NCI-H128 (cell line): ENCODE measurements at regions not wholly inside any gene's neighbourhood (a gene's known extent, or its start where the extent isn't known, plus 50 kb on each side); places are given as distances from the start of the nearest gene placed in this dataset.

Source experiments
- DNase-seq: peaks from one replicate; lab custom pipeline; 2025; ENCODE audit not compliant: unreplicated experiment; lab: John Stamatoyannopoulos, UW

DNA sequence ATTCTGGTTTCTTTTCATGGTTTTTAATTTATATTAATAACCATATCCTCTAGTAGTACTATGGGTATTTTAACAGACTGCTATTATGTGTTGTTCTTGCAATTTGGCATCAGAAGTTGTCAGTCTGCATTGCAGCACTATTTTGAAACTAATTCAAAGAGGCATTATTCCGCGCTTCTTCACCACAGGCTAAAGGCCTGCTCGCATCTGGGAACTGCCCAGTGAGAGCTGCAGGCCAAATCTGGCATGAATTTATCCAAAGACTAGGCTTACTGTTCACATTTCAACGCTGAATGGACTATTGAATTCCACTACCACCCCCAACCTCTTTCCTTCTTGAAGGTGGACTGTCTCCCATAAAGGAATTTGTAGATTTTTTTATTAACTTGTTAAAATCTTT is 310.4 kb upstream of the NR2F2 start:
- DNase-seq = no peak

DNA sequence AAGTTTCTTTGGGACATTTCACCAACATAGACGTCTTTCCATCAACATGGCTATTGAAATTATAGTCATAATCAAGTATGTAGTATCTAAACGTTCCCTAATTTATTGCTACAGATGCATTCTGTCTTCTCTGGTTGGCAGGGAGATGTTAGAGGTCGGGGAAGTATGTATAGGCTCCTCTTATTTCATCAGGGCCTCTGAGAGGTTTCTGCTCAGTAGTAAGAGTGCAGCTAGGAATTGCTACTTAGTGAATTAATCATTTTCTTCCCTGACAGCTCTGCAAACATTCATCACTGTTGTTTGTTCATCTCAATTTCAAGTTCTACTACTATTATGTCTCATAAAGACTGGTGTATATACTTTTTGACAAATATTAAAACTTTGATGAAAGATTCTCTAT is 309.7 kb upstream of the NR2F2 start:
- no peak for DNase-seq

DNA sequence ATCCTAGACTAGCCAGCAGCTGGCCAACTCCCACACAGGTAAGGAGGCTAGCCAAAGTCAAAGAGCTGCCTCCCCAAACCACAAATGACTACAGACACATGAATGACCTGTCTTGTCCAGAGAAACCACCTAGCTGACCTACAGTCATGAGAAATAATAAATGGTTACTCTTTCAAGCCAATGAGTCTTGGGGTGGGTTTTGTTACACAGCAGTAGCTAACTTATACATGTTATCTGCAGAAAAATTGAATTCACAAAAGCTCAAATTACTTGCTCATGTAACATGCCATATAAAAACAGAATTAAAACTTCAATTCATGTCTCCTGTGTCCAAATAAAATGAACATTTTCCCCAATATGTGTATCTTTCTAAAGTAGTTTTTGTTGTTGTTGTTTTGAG is 307.4 kb upstream of the NR2F2 start:
- DNase-seq = no peak

DNA sequence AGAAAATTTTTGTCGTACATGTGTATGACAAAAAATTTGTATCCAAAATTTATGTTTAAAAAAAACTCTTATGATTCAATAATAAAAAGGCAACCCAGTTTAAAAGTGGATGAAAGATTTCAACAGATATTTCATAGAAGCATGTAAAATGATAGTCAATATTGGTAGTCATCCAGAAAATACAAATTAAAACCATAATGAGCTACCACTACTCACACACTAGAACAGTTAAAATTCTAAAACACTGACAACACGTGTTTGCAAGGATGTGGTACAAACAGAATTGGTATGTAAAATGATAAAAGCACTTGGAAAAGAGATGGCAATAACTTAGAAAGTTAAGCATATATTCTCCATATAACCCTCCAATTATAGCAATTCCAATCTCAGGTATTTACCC is 303.0 kb upstream of the NR2F2 start:
- DNase-seq = no peak

DNA sequence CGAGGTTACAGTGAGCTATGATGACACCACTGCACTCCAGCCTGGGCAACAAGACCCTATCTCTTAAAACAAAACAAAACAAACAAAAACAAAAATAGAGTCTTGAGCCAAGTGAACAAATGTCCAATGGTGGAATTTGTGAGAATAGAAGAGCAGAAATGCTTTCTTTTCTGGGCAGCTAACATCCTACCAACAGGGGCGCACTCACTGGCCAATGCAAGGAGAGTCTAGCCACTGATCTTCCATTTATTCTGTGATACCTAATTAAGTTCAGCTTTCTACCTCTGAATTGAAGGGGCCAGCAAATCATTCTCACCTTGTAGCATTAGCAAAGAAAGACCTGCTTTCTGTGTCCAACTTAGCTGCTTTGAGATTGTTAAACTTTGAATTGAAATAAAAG is 301.9 kb upstream of the NR2F2 start:
- no peak for DNase-seq

DNA sequence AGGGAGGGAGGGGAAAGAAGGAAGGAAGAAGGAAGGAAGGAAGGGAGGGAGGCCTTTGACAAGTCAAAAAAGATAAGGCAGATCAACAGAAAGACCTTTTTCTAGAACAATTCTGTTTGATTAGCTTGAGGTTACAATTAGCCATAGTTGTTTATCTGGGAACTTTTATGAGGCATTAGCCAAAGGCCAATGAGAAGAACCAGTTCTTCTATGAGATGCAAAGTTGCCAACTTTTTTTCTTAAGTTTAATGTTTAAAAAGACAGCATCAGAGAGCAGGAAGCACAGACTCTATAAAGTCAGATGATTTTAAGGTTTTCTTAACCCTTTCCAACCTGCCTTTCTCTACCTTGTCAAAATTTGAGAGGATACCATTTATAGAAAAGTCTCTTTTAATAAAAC is 301.3 kb upstream of the NR2F2 start:
- no peak for DNase-seq

DNA sequence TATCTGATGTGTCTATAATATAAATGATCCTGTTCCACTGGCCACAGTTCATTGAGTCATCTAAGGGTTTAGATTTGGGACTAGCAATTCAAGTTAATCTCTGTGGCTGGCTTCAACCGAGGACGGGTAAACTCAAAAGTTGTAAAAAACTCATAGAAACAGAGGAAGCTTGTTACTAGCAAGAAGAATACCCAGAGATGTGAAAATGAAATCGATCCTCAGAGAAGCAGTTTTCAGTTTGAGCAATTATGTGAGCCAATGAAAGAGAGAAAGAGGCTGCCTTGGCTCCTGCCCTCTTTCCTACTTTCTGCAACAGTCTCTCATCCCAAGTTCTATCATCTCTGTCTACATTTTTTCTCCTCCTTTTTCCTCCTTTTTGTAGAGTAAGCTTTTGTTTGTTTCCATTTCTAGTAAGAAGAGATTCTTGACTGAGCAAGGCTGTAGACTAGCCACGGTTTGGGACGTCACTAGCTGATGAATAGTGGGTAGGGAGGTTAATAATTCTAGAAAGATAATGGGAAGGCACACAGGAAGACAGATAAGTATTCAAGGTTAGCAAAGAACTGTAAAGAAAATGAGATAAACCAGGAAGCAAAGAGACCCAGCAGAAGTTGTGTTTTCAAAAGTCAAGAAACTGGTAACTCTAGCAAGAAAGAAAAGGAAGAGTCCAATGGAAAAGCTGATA is 298.9 kb upstream of the NR2F2 start:
- no peak for DNase-seq

DNA sequence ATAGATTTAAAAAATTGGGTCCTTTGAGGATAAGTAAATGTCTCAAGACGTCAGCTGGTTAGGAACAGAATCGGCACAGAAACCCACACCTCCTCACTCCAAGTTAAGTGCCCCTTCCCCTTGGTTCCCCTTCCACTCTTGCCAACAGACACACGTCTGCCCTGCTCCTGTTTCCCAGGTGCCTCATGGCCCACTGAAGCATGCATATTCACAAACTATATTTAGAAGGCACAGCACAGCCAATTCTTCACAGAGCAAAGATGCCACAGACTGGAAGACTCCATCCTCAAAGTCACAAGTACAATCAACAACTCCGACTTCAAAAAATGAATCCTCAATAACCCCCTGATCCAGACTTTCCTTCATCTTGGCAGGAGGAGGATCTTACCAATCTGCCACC is 295.4 kb upstream of the NR2F2 start:
- DNase-seq = no peak

DNA sequence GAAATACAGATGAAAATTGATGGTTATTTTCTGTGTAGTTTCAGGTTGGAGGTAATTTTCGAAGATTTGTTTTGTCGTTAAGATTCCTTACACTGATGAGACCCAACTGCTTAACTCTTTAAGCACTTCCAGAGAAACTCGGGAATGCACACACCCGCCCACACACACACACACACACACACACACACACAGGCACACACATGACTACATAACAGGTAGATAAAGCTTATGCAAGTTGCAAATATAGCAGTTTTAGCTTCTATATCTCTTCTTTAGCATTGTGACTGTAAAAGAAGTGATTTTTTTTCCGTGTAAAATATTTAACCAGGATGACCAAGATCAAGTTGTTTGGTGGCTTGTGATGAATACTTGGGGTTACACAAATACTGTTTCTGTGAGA is 294.9 kb upstream of the NR2F2 start:
- DNase-seq = no peak

DNA sequence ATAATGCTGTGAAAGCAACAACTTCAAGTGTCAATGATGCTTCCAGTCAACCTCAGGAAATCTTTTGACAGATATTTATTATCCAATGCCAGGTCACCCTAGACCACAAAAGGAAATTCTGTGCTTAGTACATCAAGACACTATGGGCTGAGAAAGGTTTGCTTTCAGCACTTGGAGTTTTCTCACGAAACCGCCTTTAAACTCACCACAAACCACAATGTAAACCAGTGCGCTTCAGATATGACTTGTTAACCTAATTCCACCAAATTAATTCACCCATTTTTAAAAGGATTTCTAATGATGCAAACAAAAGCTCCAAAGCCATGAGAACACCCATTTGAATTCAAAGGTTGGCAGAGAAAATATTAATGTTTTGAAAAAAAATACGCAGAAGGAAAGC is 292.9 kb upstream of the NR2F2 start:
- no peak for DNase-seq

DNA sequence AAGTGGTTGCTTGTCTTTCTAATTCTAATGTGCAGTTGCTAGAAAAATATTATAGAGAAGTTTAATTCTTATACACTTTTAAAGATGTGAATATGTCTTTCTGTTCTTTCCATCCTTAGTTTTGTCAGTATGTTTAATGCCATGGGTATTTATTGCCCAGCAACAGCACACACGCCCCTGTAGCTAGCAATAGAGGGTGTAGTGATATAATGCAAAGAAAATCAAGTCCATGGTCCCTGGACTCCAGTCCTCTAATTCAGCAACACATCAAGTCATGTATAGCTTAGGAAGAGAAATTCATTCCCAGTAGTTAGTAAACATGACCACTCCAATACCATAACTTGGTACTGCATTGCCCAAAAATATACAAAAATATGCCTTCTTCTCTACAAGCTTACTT is 292.4 kb upstream of the NR2F2 start:
- no peak for DNase-seq

DNA sequence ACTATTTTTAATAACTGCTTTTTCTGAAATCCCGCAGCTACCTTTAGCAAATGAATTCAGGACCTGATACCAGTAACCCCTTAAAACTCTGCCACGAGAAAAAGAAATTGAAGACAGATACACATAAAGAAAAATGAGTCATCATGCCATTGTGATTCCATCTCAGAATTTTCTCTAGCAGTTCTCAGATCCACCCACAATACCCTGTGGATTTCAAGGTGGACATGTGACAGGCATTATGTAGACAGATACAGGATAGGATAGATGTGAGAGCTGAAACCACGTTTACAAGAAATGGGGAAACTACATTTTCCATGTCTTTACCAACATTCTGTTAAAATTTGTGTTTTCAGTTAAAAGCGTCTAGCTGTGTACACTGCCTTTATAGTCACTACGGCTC is 291.9 kb upstream of the NR2F2 start:
- DNase-seq = no peak

DNA sequence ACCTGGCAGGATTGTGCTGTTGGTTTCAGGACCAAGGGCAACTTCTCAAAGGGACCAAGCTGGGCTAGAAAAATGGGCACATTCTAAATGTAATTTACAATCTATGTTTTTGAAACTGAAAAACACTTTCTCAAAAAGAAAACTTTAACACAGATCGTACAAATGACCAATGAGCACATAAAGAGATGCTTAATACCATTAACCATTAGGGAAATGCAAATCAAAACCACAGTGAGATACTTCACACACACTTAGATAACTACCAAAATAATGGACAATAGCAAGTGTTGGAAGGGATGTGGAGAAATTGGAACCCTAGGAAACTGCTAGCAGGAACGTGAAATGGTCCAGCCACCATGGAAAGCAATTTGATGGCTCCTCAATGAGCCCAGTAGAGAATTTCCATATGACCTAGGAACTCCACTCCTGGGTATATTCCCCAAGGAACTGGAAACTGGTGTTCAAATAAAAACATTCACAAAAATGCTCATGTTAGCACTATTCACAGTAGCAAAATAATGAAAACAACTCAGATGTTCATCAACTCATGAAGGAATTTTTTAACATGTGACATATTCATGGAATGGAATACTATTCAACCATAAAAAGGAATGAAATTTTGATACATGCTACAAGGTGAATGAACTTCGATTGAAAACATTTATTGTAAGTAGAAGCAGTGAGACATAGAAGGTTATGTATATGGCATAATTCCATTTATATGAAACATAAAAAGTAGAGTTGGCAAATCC is 288.3 kb upstream of the NR2F2 start:
- no peak for DNase-seq

DNA sequence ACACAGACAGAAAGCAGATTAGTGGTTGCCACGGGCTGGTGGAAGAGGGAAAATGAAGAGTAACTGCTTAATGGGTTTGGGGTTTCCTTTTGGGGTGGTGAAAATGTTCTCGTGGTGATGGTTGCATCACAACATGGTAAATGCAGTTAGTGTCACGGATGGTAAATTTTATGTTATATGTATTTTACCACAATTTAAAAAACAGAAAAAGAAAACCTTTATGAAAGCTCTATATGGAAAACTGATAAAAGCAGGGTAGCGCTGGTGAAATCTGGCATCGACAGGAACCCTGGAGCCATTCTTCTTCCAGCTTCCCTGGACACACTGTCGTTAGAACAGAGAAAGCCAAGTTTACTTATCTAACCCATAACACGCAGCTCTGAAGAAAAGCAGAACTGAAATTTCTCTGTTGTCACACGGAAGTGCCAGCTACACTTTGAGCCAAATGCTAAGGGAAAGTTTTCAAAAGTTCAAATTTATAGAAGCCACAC is 287.7 kb upstream of the NR2F2 start:
- no peak for DNase-seq

DNA sequence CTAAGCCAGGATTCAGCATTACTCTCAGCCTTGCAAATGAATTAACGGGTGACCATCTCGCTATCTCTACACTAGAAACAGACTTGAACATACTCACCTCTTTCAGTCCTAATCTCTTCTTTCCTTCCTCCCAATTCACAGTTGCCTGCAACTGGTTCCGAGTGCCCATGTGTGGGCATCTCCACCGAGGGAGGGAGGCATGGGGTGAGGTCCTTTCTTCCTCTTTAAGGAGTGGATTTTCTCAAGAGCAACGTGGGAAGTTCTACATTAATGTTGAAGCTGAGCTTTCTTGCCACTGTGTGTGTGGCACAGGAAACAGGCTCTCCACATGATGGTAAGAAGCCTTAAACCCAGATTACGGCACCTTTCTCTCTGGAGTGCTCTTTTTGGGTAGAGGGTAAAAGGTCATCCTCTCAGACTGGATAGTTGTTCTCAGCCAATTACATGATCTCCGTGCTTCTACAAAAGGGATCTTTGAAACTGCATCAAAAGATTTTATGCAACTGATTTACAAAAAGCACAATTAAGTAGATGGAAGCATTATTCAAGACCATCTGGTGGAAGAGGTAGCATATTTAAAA is 286.8 kb upstream of the NR2F2 start:
- no peak for DNase-seq

DNA sequence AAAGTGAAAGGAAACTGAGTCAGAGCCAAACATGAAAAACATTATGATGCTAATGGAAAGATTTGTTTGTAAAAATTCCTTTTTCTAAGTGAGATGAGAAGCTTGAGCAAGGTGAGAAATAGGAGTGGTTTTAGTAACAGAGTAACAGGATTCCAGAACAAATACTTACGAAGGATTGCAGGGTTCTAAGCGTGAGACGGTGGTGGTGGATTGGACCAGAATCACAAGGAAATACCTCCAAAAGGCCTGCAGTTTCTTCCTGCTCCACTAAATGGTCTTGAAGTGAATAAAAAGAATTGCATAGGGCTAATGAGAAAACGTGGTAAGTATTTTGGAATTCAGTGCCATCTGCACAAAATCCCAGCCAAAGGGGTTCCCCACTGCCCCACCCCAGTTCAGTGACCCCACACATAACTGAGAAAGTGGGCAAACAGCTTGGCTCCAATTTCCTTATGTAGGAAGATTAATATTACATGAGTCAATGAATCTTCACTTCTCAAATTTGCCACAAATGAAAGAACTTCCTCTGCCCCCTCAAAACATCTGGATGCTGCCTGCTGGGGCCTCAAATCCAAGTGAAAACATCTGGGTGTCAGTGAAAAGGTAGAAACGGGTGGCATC is 283.8 kb upstream of the NR2F2 start:
- DNase-seq = no peak

DNA sequence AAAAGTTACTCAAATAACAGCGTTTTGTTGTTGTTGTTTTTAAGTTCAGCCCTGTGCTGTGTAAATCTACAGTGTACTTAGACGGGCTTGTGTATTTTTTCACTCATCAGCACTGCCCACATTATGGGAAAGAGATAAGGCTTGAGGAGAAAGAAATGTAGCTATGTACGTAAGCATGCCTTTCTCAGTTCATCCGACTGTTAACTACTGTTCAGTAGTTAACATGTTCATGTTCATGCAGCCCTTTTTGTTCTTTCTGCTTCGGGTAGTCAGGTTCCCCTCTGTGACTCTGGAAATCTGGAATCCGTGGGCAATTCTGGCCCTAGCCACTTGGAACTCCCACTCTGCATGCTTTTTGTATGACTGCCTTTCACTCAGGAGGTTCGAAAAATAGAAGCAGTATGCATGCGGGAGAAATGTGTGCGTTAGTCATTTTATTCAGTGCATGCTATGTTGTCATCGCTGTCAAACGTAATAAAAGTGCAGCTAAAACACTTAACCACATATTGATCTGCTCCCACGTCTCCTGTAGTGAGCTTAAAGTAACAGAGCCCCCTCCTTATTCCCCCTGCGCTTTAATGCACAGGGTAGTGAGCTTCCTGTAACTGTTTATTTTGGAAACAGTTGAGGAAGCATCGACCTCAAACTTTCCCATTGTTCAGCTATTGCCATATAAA is 283.1 kb upstream of the NR2F2 start:
- no peak for DNase-seq

DNA sequence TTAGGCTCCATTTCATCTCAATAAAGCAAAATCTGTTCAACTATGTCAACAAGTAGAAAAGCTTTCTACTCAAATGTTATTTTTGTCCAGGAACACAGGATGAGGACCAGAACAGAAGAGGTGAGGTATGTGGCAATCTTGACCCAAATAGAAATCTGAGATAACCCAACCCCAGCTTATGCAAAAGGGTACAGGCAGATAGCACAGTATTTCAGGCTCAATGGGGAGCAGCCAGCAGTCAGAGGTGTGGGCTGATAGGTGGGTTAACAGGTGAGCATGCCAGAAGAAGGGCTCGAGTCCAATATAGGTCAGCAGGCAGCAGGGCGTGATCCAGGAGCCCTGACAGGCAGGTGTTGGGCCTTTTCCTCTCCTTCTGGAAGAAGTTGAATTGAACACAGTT is 281.2 kb upstream of the NR2F2 start:
- no peak for DNase-seq

DNA sequence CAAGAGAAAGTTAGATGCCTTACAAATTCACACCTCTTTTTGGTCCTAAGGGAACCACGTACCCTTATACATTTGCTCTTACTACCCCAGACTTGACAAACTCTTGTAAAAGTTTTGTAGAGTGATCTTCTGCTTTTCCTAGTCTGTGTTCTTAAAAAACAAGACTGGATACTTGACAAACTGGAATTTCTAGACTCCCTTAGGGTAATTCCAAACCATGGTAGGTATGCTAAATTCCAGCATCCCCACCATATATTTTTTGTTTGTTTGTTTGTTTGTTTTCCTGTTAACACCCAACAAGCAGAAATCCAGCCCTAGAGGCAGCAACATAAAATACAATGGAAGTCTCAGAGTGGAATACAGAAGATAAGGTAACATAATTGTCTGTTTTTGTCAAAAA is 280.7 kb upstream of the NR2F2 start:
- no peak for DNase-seq

DNA sequence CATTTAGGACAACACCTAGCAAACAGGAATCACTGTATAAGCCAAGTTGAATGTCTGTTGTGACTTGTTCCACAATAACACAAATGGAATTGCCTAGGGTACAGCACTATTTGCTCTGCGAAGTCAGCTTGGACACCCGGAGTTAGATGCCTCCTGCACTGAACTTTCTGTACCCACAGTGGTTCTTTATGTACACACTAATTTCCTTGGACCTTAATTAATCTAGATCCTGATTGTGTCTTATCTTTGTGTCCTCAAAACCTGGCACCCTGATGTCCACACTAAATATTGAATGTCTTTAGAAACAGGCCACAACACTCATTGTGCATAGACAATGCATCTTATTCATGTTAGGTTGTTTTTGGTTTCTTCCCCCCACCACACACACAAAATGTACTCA is 278.9 kb upstream of the NR2F2 start:
- no peak for DNase-seq

DNA sequence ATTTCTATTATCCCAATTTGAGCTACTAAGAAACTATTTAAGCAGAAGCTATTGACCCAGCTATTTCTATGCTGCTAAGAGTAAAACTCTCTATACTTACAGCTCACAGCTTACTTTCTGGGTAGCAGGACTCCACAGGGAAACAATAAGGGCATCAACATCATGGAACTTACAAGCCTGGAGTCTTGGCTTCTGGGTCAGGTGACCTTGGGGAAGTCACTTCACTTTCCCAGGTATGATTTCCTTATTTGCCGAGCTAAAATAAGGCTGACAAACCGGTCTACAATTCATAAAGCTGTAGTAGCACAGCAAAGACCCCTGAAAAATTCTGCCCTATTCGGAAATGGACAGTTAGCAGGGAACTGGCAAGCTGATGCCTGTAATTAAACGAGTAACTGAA is 278.3 kb upstream of the NR2F2 start:
- no peak for DNase-seq
